GM18505 (cell line): ENCODE measurements at regions not wholly inside any gene's neighbourhood (a gene's known extent, or its start where the extent isn't known, plus 50 kb on each side); places are given as distances from the start of the nearest gene placed in this dataset.

Experiments used
- ATAC-seq: cut with Tn5 transposase; IDR thresholded peaks from one replicate; pipeline ENCODE4 v1.9.1; 2021; ENCODE audit not compliant: unreplicated experiment
- POLR2A ChIP-seq: IDR thresholded peaks from 4 replicates; pipeline ENCODE4 v1.6.1; 2011; ENCODE audit warnings: borderline replicate concordance; ENCODE audit not compliant: insufficient read depth, insufficient read length; ENCODE audit errors: extremely low read depth

- ATAC-seq: no peak
- no peak for TF ChIP-seq POLR2A
Observed at GRCh38 chr1:38555130-38555529, 304.4 kb downstream of the RRAGC start.

GRCh38 chr1:38551318-38552307 lies 308.0 kb downstream of the RRAGC start:
- no peak for ATAC-seq
- TF ChIP-seq POLR2A: no peak

GRCh38 chr1:38549191-38549590 lies 310.4 kb downstream of the RRAGC start:
- TF ChIP-seq POLR2A: no peak
- ATAC-seq: no peak

GRCh38 chr1:38547321-38547720 lies 312.3 kb downstream of the RRAGC start:
- no peak for ATAC-seq
- no peak for TF ChIP-seq POLR2A

- no peak for ATAC-seq
- no peak for TF ChIP-seq POLR2A
Observed at GRCh38 chr1:38546636-38547035, 312.9 kb downstream of the RRAGC start.

- no peak for TF ChIP-seq POLR2A
- no peak for ATAC-seq
Observed at GRCh38 chr1:38541223-38541622, 318.3 kb downstream of the RRAGC start.

- ATAC-seq: no peak
Observed at GRCh38 chr1:38539931-38540330, 319.6 kb downstream of the RRAGC start.

GRCh38 chr1:38538834-38539233 lies 320.7 kb downstream of the RRAGC start:
- ATAC-seq: no peak
- no peak for TF ChIP-seq POLR2A

More at GRCh38 chr1:38539931-38540330, 319.6 kb downstream of the RRAGC start:
- no peak for TF ChIP-seq POLR2A

- TF ChIP-seq POLR2A: no peak
- no peak for ATAC-seq
Observed at GRCh38 chr1:38536089-38536488, 323.5 kb downstream of the RRAGC start.

GRCh38 chr1:38534473-38534823 lies 325.1 kb downstream of the RRAGC start:
- TF ChIP-seq POLR2A: no peak
- no peak for ATAC-seq

GRCh38 chr1:38533772-38534472 lies 325.6 kb downstream of the RRAGC start:
- TF ChIP-seq POLR2A: no peak
- ATAC-seq: no peak

GRCh38 chr1:38530957-38531356 lies 328.6 kb downstream of the RRAGC start:
- TF ChIP-seq POLR2A: no peak
- ATAC-seq: no peak

GRCh38 chr1:38529946-38530345 lies 329.6 kb downstream of the RRAGC start:
- TF ChIP-seq POLR2A: no peak
- no peak for ATAC-seq

- ATAC-seq: no peak
- no peak for TF ChIP-seq POLR2A
Observed at GRCh38 chr1:38529391-38529790, 330.2 kb downstream of the RRAGC start.
